B cell (primary cell): ENCODE measurements at regions not wholly inside any gene's neighbourhood (a gene's known extent, or its start where the extent isn't known, plus 50 kb on each side); places are given as distances from the start of the nearest gene placed in this dataset.

ENCODE experiments used
- EZH2 ChIP-seq: IDR thresholded peaks from 2 replicates; pipeline ENCODE4 v1.6.1; 2012; ENCODE audit warnings: borderline replicate concordance, low read depth, mild to moderate bottlenecking, moderate library complexity, low read length; ENCODE audit not compliant: insufficient read depth, poor library complexity, severe bottlenecking
- TF ChIP-seq, protein P1 (sequence below): fragments of 200-600 bp; IDR thresholded peaks from one replicate; pipeline ENCODE4 v1.8.0; 2022; ENCODE audit warnings: antibody characterized with exemption, mild to moderate bottlenecking

DNA sequence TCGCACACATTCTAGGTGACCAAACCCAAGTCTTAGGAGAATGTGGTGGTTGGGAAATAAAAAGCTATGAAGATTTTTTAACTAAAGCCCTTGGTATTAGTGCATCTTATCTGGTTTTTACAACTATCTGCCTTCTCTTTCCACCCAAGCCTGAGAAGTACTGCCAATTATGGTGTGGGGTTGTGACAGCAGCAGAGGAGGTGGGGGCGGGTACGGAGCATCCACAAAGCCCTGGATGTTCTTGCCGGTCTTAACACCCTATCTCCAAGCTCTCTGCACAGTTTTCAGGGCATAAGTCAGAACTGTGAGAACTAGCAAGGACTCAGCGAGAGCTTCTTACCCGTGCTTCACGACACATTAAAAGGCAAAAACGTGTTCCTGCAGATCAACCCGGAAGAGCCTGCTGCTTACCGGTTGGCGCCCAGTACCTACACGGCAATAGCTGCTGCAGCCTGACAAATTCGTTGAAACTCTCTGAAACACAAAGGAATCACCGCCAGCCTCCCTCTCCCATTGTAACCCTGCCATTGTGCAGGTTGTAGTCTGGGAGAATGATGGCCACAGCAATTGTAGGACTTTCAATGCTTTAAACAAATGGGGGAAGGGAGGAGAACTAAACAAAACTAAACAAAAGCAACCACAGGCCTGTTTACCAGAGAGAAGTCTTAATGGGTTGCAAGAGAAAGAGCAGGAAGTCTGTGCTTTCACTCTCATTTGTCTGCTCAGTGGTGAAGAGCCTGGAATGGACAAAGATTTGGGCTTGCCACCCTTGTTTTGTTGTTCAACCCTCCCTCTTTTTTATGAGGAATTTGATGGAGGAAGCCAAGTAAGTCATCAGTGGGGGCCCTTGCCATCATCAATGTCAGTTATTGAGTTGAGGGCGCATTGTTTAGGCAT, 461.0 kb upstream of the JARID2 start:
- TF ChIP-seq, protein P1, sequence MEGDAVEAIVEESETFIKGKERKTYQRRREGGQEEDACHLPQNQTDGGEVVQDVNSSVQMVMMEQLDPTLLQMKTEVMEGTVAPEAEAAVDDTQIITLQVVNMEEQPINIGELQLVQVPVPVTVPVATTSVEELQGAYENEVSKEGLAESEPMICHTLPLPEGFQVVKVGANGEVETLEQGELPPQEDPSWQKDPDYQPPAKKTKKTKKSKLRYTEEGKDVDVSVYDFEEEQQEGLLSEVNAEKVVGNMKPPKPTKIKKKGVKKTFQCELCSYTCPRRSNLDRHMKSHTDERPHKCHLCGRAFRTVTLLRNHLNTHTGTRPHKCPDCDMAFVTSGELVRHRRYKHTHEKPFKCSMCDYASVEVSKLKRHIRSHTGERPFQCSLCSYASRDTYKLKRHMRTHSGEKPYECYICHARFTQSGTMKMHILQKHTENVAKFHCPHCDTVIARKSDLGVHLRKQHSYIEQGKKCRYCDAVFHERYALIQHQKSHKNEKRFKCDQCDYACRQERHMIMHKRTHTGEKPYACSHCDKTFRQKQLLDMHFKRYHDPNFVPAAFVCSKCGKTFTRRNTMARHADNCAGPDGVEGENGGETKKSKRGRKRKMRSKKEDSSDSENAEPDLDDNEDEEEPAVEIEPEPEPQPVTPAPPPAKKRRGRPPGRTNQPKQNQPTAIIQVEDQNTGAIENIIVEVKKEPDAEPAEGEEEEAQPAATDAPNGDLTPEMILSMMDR, result no peak
- TF ChIP-seq EZH2, result no peak
